GM21360 (cell line): ENCODE measurements at regions not wholly inside any gene's neighbourhood (a gene's known extent, or its start where the extent isn't known, plus 50 kb on each side); places are given as distances from the start of the nearest gene placed in this dataset.
"Not testable (repeated sequence)": the region's sequence is repeated elsewhere in the genome, so short reads cannot be mapped to it uniquely, and the experiment has no call there.

Experiments used
- ATAC-seq: cut with Tn5 transposase; IDR thresholded peaks from one replicate; pipeline ENCODE4 v1.9.1; 2021; ENCODE audit warnings: mild to moderate bottlenecking, moderate library complexity; ENCODE audit not compliant: unreplicated experiment

- no peak for ATAC-seq
These were observed 63.2 kb upstream of the SNX19 start for GRCh38 chr11:130979386-130979972.

DNA sequence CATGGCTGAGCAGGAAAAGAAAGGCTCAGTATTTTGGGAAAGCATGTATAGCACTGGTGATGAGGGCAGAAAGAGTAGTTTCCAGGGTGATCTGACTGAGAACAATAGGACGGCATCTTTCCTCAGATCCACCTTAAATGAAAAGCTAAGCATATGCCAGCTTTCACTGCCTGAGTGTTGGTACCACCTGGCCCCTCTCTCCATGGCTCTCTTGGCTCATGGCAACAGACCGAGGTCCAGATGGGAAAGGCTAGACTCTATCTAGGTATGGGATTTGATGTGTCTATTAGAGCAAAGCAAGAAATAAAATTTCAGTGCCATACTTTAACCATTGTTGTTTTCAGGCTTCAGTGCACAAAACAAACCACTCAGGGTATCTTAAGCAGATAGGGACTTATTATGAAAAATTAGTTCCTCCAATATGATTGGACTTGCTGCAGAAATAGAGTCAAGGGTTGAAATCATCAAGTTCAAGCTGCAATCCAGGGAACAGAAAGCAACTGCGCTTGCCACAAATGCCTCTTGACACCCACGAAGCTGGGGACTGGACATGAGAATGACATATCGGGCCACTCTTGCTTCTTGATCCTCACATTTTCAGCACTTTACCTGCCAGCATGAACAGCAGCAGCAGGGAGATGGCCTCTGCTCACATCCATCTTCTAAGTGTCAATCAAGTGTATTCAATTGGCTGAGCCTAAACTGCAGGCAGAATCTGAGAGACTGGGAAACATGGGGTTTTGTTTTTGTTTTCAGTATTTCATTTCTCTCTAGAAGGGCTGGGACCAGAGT is 64.0 kb upstream of the SNX19 start:
- no peak for ATAC-seq

GRCh38 chr11:130984241-130984640 is 68.0 kb upstream of the SNX19 start:
- ATAC-seq = not testable (repeated sequence)

DNA sequence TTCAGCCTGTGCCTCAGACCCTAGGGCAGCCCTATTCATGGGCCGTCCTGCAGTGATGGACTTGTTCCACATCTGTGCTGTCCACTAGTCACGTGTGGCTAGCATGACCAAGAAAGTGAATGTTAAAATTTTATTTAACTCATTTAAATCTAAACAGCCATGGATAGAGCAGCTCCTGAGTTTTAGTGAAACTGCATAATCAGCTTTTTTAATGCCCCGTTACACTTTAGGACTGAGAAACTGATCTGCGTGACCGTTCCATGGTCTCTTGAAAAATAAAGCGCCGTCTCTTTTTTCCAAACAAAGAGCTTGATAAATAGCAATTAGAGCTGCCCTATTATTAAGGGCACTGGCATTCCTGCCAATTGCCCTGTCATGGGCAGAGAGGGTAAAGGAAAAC is 76.5 kb upstream of the SNX19 start:
- ATAC-seq = no peak

DNA sequence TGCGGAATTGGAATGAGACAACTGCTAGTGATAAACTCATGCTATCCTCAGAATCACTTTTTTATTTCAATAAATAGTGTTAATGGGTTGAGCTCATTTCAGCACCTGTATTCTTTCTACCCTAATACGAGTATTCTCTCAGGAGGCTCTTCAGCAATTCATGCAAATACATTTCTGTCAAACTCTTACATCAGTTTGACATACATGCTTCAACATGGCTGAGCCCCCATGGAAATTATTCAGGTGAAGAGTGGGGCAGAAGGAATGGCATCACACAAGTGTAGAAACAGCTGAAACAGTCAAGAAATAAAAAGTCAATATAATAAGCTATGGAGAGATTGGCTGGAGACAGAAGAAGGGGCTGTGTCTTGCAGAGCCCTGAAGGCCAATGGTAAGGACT is 77.8 kb upstream of the SNX19 start:
- ATAC-seq = no peak

- no peak for ATAC-seq
These were observed 79.0 kb upstream of the SNX19 start for GRCh38 chr11:130995266-130995665.

DNA sequence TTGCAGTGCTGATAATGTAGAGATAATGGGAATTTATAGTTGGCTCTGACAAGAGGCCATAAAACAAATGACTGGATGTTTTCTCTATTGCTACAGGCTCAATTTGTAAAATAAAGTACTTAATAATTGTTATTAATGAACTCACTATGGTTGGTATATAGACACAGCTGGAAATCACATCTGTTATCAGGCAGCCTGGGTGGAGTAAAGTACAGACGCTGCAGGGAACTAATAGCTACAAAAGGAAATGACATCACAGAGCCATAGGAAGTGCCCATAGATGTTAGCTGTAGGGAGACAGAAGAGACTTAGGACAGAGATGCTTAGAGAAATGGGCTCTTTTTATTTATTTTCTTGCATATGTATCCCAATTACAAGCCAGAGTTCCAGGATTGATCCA is 81.0 kb upstream of the SNX19 start:
- ATAC-seq = no peak

DNA sequence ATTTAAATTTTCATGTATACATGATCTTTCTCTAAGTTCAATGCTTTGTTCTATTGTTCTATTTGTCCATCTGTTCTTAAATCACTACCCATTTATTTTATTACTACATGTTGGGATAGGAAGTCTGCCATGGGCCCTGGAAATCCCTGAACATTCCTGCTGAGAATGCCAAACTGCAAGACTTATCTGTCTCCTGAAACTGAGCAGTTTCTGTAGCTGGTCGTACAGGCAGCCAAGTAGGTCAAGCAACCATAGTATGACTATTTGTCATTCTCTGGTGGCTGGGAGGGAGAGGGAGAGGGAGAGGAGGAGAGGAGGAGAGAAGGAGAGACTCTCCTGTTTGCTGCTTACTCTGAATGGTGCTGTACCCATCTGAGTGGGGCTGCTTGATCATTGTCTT is 82.8 kb upstream of the SNX19 start:
- ATAC-seq = no peak

- ATAC-seq = no peak
These were observed 83.9 kb upstream of the SNX19 start for GRCh38 chr11:130999992-131000770.

GRCh38 chr11:131002145-131002544 is 85.9 kb upstream of the SNX19 start:
- no peak for ATAC-seq

DNA sequence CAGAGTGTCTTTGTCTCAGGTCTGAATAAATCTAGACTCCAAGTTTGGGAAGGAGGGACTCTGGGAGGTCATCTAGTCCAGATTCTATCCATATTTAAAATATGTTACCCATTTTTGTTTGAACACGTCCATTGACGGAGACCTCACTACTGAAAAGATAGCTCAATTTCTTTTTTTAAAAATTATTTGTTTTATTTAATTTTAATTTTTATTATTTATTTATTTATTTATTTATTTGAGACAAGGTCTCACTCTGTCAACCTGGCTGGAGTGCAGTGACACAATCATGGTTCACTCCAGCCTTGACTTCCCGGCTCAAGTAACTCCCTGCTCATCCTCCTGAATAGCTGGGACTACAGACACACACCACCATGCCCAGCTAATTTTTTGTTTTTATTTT is 89.5 kb upstream of the SNX19 start:
- no peak for ATAC-seq

DNA sequence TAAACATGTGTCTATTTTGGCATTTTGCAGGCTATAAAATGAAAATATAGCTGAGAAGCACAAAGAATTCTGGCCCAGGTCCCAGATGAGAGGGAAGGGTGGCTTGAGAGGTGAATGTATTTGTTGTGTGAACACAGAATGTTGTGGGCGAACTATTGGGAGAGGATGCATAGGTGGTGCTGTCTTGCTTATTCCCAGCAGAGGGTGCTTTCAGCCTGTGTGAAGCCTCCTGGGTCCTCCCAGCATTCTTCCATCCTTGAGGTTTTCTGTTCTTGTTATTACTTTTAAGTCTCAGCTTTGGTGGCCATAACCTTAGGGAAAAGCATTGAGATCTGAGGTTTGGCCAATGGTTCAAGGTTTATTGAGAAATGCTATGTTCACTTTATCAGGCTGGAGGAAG is 108.7 kb upstream of the SNX19 start:
- ATAC-seq = no peak

- peak; percentile 77 for ATAC-seq
These were observed 109.3 kb upstream of the SNX19 start for GRCh38 chr11:131025421-131026125.

DNA sequence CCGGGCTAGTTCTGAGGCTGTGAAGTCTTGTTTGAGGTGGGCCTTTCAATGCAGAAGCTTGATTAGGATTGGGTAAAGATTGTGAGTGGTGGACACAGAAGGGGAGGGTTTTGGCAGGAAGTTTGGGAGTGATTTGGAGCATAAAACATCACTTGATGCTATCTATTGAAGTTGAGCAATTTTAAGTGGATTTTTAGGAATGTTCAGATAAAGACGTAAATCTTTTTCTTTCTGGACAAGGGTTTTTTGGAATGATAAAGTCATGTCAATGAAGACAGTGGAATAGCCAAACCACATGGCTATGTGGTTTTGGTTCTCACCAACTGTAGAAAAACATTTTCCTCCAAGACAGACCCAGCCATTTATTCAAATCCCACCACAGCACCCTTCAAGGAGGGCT is 111.2 kb upstream of the SNX19 start:
- ATAC-seq = no peak

DNA sequence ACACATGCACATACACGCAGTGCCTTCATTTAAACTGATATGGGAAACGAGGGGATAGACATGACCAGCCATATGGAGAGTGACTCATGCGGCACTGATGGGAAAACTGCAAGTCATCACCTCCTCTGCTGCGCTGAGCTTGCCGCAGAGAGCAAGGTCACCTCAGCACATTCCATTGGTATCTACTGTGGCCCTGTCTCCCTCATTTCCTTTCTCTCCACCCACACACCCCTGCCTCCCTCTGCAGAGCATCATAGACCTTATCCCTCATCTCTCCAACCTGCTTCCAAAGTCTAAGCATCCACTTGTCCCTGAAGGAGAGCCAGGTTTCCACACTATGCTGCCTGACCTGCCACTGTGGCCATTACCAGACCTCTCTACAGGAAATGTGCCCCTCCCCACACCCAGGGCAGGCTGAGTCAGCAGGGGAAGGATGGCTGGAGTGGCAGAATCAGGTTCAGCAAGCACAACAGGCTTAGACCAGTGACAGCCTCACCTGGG is 116.9 kb upstream of the SNX19 start:
- ATAC-seq = no peak

- no peak for ATAC-seq
These were observed 120.2 kb upstream of the SNX19 start for GRCh38 chr11:131036514-131036913.

DNA sequence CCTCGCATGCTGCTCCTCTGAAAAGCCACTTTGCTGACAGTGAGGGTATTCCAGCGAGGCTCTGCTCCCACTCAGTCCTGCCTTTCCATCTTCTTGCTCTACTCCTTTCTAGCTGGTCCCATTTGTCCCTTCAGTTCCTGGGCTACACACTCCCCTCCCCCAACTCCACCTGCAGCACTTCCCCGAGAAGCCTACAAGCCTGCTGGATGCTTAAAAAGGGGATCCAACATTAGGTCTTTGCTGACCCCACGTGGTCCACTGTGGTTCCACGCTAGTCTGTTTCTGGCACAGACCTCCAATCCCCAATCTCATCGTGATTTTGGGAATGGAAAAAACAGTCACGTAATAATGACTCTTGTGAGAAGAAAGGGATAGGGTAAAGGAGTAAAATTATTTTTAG is 121.6 kb upstream of the SNX19 start:
- no peak for ATAC-seq

DNA sequence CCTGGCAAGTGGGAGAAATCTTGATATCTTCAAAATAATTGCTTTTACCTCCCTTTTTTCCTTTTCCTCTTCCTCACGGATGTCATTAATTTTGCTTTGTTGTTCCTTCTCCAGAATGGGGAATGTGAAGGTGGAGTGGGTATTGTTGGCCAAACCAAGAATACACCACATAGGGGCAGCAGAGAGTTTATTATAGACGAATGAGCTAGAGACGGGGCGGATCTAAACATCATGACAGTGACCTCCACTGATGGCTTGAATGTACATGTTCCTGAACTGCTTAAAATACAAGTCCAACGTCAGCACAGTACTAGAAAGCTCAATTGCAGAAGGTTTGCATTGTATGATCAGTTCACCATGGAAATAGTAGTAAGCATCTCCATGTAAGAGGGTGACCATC is 122.3 kb upstream of the SNX19 start:
- ATAC-seq = peak; percentile 54

GRCh38 chr11:131041331-131042040 is 125.2 kb upstream of the SNX19 start:
- ATAC-seq = no peak

DNA sequence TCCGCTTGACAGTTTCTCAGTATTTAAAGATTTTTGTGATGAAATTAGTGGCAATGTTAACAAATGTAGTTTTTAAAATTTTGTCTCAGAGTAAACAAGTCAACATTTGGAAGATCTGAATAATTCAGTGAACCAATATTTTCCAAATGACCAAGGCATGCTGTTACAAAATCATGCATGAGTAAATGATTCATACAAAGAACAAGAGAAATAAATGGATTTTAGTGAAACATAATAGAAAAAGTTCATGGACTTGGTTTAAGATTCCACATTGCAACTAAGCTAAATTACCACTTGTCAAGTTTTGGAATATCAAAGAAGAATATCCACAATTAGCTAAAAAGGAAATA is 125.7 kb upstream of the SNX19 start:
- no peak for ATAC-seq

GRCh38 chr11:131043251-131043650 is 127.0 kb upstream of the SNX19 start:
- ATAC-seq = no peak
